22Rv1 (cell line): ENCODE measurements at regions not wholly inside any gene's neighbourhood (a gene's known extent, or its start where the extent isn't known, plus 50 kb on each side); places are given as distances from the start of the nearest gene placed in this dataset.

ENCODE experiments used
- ZFX ChIP-seq: fragments of 450-650 bp; IDR thresholded peaks from 2 replicates; pipeline ENCODE4 v1.6.1; 2017; ENCODE audit warnings: antibody characterized with exemption, borderline replicate concordance
- TF ChIP-seq, protein P1 (sequence below): fragments of 450-650 bp; IDR thresholded peaks from 2 replicates; pipeline ENCODE4 v1.5.1; 2017; ENCODE audit warnings: mild to moderate bottlenecking

DNA sequence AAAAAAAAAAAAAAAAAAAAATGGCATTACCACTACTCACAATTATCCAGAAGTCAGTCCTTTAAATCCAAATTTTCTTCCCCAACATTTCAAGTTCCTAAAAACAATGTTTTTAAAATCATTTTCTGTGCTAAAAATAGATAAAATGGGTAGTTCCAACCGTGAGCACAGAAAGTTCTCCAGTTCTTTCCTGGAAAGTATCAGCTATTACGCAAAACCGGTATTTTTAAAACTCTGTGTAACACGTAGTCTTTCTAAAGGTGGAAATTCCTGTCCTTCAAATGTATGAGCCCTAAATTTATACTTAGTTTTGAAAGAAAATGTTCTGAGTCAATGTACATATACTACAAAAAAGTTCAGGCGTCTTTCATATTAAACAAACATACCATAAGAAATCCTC, 83.5 kb upstream of the SCAF8 start:
- TF ChIP-seq, protein P1, sequence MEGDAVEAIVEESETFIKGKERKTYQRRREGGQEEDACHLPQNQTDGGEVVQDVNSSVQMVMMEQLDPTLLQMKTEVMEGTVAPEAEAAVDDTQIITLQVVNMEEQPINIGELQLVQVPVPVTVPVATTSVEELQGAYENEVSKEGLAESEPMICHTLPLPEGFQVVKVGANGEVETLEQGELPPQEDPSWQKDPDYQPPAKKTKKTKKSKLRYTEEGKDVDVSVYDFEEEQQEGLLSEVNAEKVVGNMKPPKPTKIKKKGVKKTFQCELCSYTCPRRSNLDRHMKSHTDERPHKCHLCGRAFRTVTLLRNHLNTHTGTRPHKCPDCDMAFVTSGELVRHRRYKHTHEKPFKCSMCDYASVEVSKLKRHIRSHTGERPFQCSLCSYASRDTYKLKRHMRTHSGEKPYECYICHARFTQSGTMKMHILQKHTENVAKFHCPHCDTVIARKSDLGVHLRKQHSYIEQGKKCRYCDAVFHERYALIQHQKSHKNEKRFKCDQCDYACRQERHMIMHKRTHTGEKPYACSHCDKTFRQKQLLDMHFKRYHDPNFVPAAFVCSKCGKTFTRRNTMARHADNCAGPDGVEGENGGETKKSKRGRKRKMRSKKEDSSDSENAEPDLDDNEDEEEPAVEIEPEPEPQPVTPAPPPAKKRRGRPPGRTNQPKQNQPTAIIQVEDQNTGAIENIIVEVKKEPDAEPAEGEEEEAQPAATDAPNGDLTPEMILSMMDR = no peak
- TF ChIP-seq ZFX = no peak
